Activated CD8-positive, alpha-beta memory T cell treated with anti-CD3 and anti-CD28 coated beads, Interleukin-2, amount 50 U/mL, for 1 hour (primary cell): ENCODE measurements at regions not wholly inside any gene's neighbourhood (a gene's known extent, or its start where the extent isn't known, plus 50 kb on each side); places are given as distances from the start of the nearest gene placed in this dataset.
"Not testable (repeated sequence)": the region's sequence is repeated elsewhere in the genome, so short reads cannot be mapped to it uniquely, and the experiment has no call there.

ENCODE experiments used
- DNase-seq: peaks from one replicate; pipeline ENCODE4 v3.0.0-alpha.2; 2020; ENCODE audit errors: extremely low read depth

- DNase-seq = no peak
These were observed 359.3 kb downstream of the ADGRD1 start for GRCh38 chr12:131312793-131313545.

GRCh38 chr12:131313635-131314034, 359.9 kb downstream of the ADGRD1 start:
- DNase-seq = no peak

- DNase-seq = no peak
These were observed 360.9 kb downstream of the ADGRD1 start for GRCh38 chr12:131314524-131315090.

GRCh38 chr12:131315601-131316000, 361.9 kb downstream of the ADGRD1 start:
- DNase-seq = no peak

- DNase-seq = no peak
These were observed 362.7 kb downstream of the ADGRD1 start for GRCh38 chr12:131316388-131316787.

GRCh38 chr12:131318045-131318685, 364.5 kb downstream of the ADGRD1 start:
- DNase-seq = no peak

GRCh38 chr12:131321988-131322387, 368.3 kb downstream of the ADGRD1 start:
- DNase-seq = no peak

- DNase-seq = not testable (repeated sequence)
These were observed 368.8 kb downstream of the ADGRD1 start for GRCh38 chr12:131322460-131322859.

GRCh38 chr12:131323879-131324278, 370.2 kb downstream of the ADGRD1 start:
- no peak for DNase-seq

GRCh38 chr12:131327521-131328488, 374.1 kb downstream of the ADGRD1 start:
- no peak for DNase-seq

- DNase-seq = not testable (repeated sequence)
These were observed 375.4 kb downstream of the ADGRD1 start for GRCh38 chr12:131328861-131329845.

- no peak for DNase-seq
These were observed 376.6 kb downstream of the ADGRD1 start for GRCh38 chr12:131330106-131330815.

GRCh38 chr12:131331148-131331750, 377.5 kb downstream of the ADGRD1 start:
- DNase-seq = no peak

GRCh38 chr12:131332224-131332623, 378.5 kb downstream of the ADGRD1 start:
- no peak for DNase-seq

- DNase-seq = no peak
These were observed 377.8 kb upstream of the SFSWAP start for GRCh38 chr12:131333136-131333535.

- no peak for DNase-seq
These were observed 377.1 kb upstream of the SFSWAP start for GRCh38 chr12:131333621-131334440.

GRCh38 chr12:131334835-131335234, 376.1 kb upstream of the SFSWAP start:
- no peak for DNase-seq

GRCh38 chr12:131335456-131335855, 375.4 kb upstream of the SFSWAP start:
- no peak for DNase-seq

- DNase-seq = not testable (repeated sequence)
These were observed 373.0 kb upstream of the SFSWAP start for GRCh38 chr12:131337861-131338260.
